HFF-Myc (cell line): ENCODE measurements at regions not wholly inside any gene's neighbourhood (a gene's known extent, or its start where the extent isn't known, plus 50 kb on each side); places are given as distances from the start of the nearest gene placed in this dataset.

Experiments
- DNase-seq: peaks from one replicate; pipeline ENCODE4 v3.0.0-alpha.2; 2011; ENCODE audit warnings: low read depth; ENCODE audit errors: extremely low read depth
- H3K4me3 ChIP-seq: replicated peaks from 2 replicates; pipeline ENCODE4 v1.5.1; 2011; ENCODE audit warnings: low read depth, mild to moderate bottlenecking, control low read depth, low read length
- TF ChIP-seq, protein P1 (sequence below): IDR thresholded peaks from 2 replicates; pipeline ENCODE4 v1.5.1; 2012; ENCODE audit warnings: mild to moderate bottlenecking, low read depth, low read length, control low read depth; ENCODE audit errors: missing control alignments

DNA sequence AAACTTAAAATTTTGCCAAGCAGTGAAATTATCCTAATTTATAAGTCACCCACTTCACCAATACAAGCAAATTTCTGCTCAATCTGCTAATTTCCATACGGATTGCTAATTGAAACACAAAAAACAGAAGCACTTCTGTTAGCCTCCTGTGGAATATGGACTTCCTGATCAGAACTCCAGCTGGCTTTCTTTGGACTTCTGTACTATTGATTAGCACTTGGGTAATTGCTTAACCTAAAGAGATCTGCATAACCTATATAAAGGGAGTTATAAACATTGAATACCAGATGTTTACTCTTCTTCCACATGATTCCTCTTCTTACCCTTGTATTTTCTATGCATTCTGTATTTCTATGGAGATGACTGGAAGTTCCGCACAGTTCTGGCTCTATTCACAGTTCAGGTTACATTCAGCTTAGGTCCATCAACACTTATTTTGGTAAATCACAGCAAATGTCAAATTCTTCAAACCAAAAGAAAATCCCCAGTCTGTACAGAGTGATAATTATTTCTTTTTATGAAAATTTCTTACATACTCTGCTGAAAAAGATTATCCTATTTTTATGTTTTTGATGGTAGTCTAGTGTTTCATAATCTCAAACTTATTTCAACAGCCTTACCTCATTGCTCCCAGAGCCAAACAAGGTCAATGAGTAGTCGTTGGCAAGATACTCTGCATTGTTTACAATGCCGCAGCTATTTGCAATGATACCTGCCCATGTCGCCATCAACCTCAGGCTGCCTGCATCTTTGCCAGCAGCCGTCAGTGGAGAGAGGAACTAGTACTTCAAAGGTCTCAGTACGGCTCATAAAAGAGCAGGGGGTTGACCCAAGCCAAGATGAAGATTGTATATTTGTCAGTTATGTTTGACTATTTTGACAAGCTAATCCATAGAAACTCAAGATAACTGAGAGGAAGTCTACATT is 225.6 kb downstream of the AHR start:
- TF ChIP-seq, protein P1, sequence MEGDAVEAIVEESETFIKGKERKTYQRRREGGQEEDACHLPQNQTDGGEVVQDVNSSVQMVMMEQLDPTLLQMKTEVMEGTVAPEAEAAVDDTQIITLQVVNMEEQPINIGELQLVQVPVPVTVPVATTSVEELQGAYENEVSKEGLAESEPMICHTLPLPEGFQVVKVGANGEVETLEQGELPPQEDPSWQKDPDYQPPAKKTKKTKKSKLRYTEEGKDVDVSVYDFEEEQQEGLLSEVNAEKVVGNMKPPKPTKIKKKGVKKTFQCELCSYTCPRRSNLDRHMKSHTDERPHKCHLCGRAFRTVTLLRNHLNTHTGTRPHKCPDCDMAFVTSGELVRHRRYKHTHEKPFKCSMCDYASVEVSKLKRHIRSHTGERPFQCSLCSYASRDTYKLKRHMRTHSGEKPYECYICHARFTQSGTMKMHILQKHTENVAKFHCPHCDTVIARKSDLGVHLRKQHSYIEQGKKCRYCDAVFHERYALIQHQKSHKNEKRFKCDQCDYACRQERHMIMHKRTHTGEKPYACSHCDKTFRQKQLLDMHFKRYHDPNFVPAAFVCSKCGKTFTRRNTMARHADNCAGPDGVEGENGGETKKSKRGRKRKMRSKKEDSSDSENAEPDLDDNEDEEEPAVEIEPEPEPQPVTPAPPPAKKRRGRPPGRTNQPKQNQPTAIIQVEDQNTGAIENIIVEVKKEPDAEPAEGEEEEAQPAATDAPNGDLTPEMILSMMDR = no peak
- no peak for DNase-seq
- H3K4me3 ChIP-seq = no peak overlapping the region

DNA sequence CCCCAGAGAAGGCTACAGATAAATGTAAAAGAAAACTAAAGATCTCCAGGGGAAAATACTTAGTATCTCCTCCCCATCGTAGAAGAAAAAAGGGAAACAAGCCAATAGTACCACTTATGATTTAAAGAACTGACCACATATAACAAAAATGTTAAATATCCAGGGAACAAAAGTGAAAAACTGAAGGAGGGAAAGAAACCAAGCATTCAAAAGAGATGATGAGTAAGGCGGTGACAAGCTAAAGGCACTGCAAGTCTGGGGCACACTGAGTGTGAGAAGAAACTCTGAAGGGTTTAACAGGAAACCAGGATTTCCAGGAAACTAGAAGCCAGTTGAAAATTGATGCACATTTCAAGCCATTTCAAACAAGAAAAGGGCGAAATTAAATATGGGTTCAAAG is 226.3 kb downstream of the AHR start:
- no peak for DNase-seq
- TF ChIP-seq, protein P1 = no peak
- H3K4me3 ChIP-seq = no peak overlapping the region

DNA sequence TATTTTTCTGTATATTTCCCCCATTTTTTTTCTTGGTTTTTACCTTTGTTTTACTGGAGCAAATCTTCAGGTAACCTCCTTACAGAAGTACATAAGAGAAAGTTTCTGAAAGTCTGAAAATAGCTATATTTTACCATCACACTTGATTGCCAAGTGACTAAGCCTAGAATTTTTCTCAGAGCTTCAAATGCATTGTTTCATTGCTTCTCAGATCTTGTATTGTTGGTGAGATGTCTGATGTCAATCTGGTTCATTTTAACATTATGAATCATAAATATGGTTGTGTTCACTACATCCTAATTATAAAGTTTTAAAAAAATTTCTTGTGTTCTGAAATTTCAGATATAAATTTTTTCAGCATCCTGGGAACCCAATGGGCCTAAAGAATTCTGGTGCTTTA is 228.2 kb downstream of the AHR start:
- no peak for DNase-seq
- H3K4me3 ChIP-seq = no peak overlapping the region

DNA sequence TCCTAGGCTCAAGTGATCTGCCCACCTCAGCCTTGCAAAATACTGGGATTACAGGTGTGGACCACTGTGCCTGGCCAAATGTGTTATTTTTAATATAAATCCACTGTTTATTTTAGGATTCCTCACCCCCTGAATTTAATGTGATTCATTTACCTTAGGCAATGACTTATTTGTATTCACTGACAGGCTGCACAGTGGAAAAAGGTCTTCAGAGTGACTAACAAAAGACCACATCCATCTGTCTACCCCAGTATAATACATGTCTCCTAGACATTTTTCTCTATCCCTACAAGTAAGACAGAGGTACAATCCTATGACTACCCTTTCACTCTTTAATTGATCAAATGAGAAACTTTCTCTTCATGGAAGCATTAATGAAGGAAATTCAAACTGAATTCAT is 230.2 kb downstream of the AHR start:
- DNase-seq = no peak

More for the DNA sequence above, 228.2 kb downstream of the AHR start:
- TF ChIP-seq, protein P1 = no peak

DNA sequence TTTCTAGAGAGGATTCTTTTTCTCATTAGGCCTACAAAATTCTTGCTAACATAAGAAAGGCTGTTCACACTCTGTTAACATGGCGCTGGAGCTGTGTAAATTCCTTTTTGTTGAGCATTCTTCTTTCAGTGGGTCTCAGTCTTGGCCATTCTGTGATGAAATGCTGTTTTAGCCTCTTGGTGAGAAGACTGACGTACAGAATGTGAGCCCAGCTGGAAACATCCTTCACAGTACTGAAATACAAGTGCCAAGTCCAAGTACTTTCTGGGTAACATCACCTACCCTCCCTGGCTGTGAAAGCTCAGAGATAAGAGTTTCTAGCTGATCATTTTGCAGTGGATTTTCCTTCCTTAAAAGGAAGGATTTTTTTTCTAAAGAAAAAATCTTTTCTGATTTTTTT is 231.8 kb downstream of the AHR start:
- DNase-seq = no peak
- TF ChIP-seq, protein P1 = no peak

More for the DNA sequence above, 230.2 kb downstream of the AHR start:
- TF ChIP-seq, protein P1 = no peak
- no peak overlapping the region for H3K4me3 ChIP-seq

DNA sequence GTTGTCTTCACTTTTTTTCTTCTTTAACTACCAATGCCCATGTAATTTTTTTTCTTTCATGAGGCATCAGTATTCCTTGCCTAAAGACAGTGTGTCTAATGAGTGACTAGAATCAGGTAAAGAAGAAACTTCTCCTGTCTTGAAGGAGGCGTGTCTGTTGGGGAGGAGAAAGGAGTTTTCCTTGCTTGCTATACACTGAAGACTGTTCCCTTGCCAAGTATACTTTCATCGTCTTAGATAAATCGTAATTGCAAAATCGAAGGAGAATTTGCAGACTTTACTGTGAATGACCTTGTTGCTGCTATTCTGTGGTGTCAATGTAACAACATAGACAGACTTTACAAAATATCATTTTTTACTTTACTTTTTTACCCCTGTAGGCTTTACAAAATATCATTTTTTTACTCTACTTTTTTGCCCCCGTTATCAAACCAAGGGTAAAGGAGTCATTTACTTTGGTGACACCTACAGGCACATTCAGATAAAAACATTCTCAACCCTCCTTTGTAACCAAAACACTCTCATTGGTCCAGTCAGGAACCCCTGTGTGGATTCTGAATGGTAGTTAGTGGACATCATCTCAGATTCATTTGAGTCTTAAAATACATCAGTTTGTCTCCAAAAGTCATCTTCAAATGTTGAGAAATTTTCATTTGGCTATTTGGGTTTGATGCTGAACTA is 232.4 kb downstream of the AHR start:
- no peak overlapping the region for H3K4me3 ChIP-seq
- DNase-seq = no peak
- TF ChIP-seq, protein P1 = no peak

More for the DNA sequence above, 231.8 kb downstream of the AHR start:
- no peak overlapping the region for H3K4me3 ChIP-seq
